Body of pancreas (tissue), 4 donors: ENCODE measurements at regions not wholly inside any gene's neighbourhood (a gene's known extent, or its start where the extent isn't known, plus 50 kb on each side); places are given as distances from the start of the nearest gene placed in this dataset.

ENCODE experiments used
- POLR2A ChIP-seq, 3 donors: fragments of 450-650 bp; IDR thresholded peaks; one replicate each; pipeline ENCODE4 v1.6.1; 2016; ENCODE audit warnings: antibody characterized with exemption in 3 of 3, mild to moderate bottlenecking in 2 of 3
- TF ChIP-seq, protein P1 (sequence below), 7 experiments: fragments of 450-650 bp in 4 of 7; fragments of 200-600 bp in 3 of 7; sonication (generic) in 3 of 7; IDR thresholded peaks; one replicate each; pipeline ENCODE4 v1.5.1; 2016 to 2019; ENCODE audit warnings: antibody characterized with exemption in 7 of 7

DNA sequence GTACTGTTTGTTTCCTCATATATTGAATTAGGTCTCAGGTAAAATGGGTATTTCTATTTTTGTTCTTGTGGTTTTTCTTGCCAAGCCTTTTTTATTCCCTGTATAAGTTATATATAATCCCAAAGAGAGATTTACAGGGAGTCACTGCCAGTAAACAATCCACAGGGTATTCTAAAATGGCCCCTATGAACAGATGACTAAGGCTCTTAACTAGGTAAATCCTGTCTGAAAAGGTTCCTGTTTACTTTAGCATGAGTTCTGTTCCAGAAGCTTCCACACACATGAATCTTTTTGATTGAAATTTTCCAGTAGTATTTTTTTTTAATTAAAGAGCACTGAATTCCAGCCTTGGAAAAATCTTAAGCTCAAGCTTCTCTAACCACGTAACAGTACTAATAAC, 552.8 kb upstream of the CCDC179 start:
- TF ChIP-seq, protein P1, sequence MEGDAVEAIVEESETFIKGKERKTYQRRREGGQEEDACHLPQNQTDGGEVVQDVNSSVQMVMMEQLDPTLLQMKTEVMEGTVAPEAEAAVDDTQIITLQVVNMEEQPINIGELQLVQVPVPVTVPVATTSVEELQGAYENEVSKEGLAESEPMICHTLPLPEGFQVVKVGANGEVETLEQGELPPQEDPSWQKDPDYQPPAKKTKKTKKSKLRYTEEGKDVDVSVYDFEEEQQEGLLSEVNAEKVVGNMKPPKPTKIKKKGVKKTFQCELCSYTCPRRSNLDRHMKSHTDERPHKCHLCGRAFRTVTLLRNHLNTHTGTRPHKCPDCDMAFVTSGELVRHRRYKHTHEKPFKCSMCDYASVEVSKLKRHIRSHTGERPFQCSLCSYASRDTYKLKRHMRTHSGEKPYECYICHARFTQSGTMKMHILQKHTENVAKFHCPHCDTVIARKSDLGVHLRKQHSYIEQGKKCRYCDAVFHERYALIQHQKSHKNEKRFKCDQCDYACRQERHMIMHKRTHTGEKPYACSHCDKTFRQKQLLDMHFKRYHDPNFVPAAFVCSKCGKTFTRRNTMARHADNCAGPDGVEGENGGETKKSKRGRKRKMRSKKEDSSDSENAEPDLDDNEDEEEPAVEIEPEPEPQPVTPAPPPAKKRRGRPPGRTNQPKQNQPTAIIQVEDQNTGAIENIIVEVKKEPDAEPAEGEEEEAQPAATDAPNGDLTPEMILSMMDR (IDR thresholded peaks at IDR 0.05), result no peak
- TF ChIP-seq POLR2A (IDR thresholded peaks at IDR 0.05), result no peak
